OCI-LY3 (cell line): ENCODE measurements at regions not wholly inside any gene's neighbourhood (a gene's known extent, or its start where the extent isn't known, plus 50 kb on each side); places are given as distances from the start of the nearest gene placed in this dataset.

ENCODE experiments used
- CTCF ChIP-seq: fragments of 200-600, 300-600 bp; sonication (generic); IDR thresholded peaks from 2 replicates; pipeline ENCODE4 v1.5.1; 2014; ENCODE audit warnings: antibody characterized with exemption, low read length, low read depth
- EZH2phosphoT487 ChIP-seq: fragments of 200-600 bp; shearing (Covaris generic); IDR thresholded peaks from 2 replicates; pipeline ENCODE4 v1.6.1; 2018; ENCODE audit warnings: antibody characterized with exemption, mixed run types, low read depth

- TF ChIP-seq CTCF: no peak
- TF ChIP-seq EZH2phosphoT487: no peak
These were observed 399.7 kb upstream of the ID2 start for GRCh38 chr2:8281950-8282857.
